ENCODE measurements at regions not wholly inside any gene's neighbourhood (a gene's known extent, or its start where the extent isn't known, plus 50 kb on each side); places are given as distances from the start of the nearest gene placed in this dataset.

GRCh38 chr16:86877108-86877507 lies 298.8 kb downstream of the FOXL1 start:
- intact Hi-C loops (cut with DNase I; ENCODE audit: low total_unique reads), result no loop called here
- peaks cover 0 to 41% of the 10 kb centered on the region in 2 donors for H3K27me3 ChIP-seq

GRCh38 chr16:86877835-86878234 lies 299.5 kb downstream of the FOXL1 start:
- H3K4me3 ChIP-seq, result no peak overlapping the region
- intact Hi-C loops (cut with DNase I; ENCODE audit: low total_unique reads), result no loop called here
- no peak for TF ChIP-seq POLR2A (IDR thresholded peaks at IDR 0.05)
- TF ChIP-seq CTCF (IDR thresholded peaks at IDR 0.05), result no peak
- TF ChIP-seq POLR2AphosphoS5 (IDR thresholded peaks at IDR 0.05), result no peak
- H3K4me1 ChIP-seq, result no peaks in the 10 kb centered on the region
- peaks cover 0 to 43% of the 10 kb centered on the region in 2 donors for H3K27me3 ChIP-seq
- no peak for DNase-seq (ENCODE audit: low spot score in 2 of 2)
- H3K9me3 ChIP-seq, result peaks cover 3 to 8% of the 10 kb centered on the region in 2 donors
- H3K27ac ChIP-seq, result no peak overlapping the region
- H3K36me3 ChIP-seq, result no peaks in the 10 kb centered on the region

More at GRCh38 chr16:86877108-86877507, 298.8 kb downstream of the FOXL1 start:
- TF ChIP-seq POLR2A (IDR thresholded peaks at IDR 0.05) (no peak), POLR2AphosphoS5 (IDR thresholded peaks at IDR 0.05) (no peak), CTCF (IDR thresholded peaks at IDR 0.05) (no peak)
- no peak for DNase-seq (ENCODE audit: low spot score in 2 of 2)
- no peak overlapping the region for H3K4me3 ChIP-seq
- H3K9me3 ChIP-seq, result peaks cover 6 to 9% of the 10 kb centered on the region in 2 donors
- H3K27ac ChIP-seq, result no peak overlapping the region
- no peaks in the 10 kb centered on the region for H3K4me1 ChIP-seq
- no peaks in the 10 kb centered on the region for H3K36me3 ChIP-seq

- Histone ChIP-seq H3K36me3 (no peaks in the 10 kb centered on the region), H3K9me3 (peaks cover 0 to 1% of the 10 kb centered on the region in 2 donors), H3K4me3 (no peak overlapping the region), H3K27me3 (peaks cover 0 to 43% of the 10 kb centered on the region in 2 donors), H3K4me1 (no peaks in the 10 kb centered on the region), H3K27ac (no peak overlapping the region)
- no peak for TF ChIP-seq POLR2A (IDR thresholded peaks at IDR 0.05)
- TF ChIP-seq POLR2AphosphoS5 (IDR thresholded peaks at IDR 0.05), result no peak
- no peak for TF ChIP-seq CTCF (IDR thresholded peaks at IDR 0.05)
- intact Hi-C loops (cut with DNase I; ENCODE audit: low total_unique reads), result no loop called here
- DNase-seq (ENCODE audit: low spot score in 2 of 2), result no peak
These were observed 300.1 kb downstream of the FOXL1 start for GRCh38 chr16:86878236-86879080.

- Histone ChIP-seq H3K4me1 (no peaks in the 10 kb centered on the region), H3K27ac (no peak overlapping the region), H3K27me3 (peaks cover 0 to 47% of the 10 kb centered on the region in 2 donors), H3K4me3 (no peak overlapping the region), H3K9me3 (no peaks in the 10 kb centered on the region), H3K36me3 (no peaks in the 10 kb centered on the region)
- intact Hi-C loops (cut with DNase I; ENCODE audit: low total_unique reads), result no loop called here
- TF ChIP-seq POLR2A (IDR thresholded peaks at IDR 0.05) (no peak), CTCF (IDR thresholded peaks at IDR 0.05) (no peak), POLR2AphosphoS5 (IDR thresholded peaks at IDR 0.05) (no peak)
- no peak for DNase-seq (ENCODE audit: low spot score in 2 of 2)
These were observed 300.9 kb downstream of the FOXL1 start for GRCh38 chr16:86879268-86879667.

GRCh38 chr16:86880316-86881117 lies 302.2 kb downstream of the FOXL1 start:
- Histone ChIP-seq H3K4me1 (no peaks in the 10 kb centered on the region), H3K36me3 (no peaks in the 10 kb centered on the region), H3K27ac (no peak overlapping the region), H3K9me3 (no peaks in the 10 kb centered on the region), H3K4me3 (no peak overlapping the region), H3K27me3 (peaks cover 0 to 47% of the 10 kb centered on the region in 2 donors)
- DNase-seq (ENCODE audit: low spot score in 2 of 2), result no peak
- intact Hi-C loops (cut with DNase I; ENCODE audit: low total_unique reads), result no loop called here
- TF ChIP-seq POLR2A (IDR thresholded peaks at IDR 0.05), result no peak
- no peak for TF ChIP-seq POLR2AphosphoS5 (IDR thresholded peaks at IDR 0.05)
- TF ChIP-seq CTCF (IDR thresholded peaks at IDR 0.05), result no peak
